Small intestine (tissue), 7 donors: ENCODE measurements at regions not wholly inside any gene's neighbourhood (a gene's known extent, or its start where the extent isn't known, plus 50 kb on each side); places are given as distances from the start of the nearest gene placed in this dataset.

Experiments used
- DNase-seq, 2 donors: peaks; one replicate each; pipeline versions ENCODE4 v3.0.0 to v3.0.0-alpha.2; 2013
- FAIRE-seq: peaks from 2 replicates; lab custom pipeline; 2012; peaks lifted over from hg19 to GRCh38; lab: Jason Lieb, UNC
- H3K27ac ChIP-seq, 3 donors: one replicate each; pipeline ENCODE4 v1.5.1; 2013; ENCODE audit warnings: low read length in 2 of 3, mild to moderate bottlenecking in 2 of 3, control low read depth in 1 of 3, inconsistent platforms in 1 of 3, low read depth in 1 of 3, moderate library complexity in 1 of 3
- H3K27me3 ChIP-seq, 3 donors: one replicate each; pipeline ENCODE4 v1.6.1; 2013; ENCODE audit warnings: low read length in 3 of 3, inconsistent platforms in 1 of 3; ENCODE audit not compliant: control insufficient read depth in 3 of 3, insufficient read depth in 3 of 3
- H3K36me3 ChIP-seq, 3 donors: one replicate each; pipeline ENCODE4 v1.6.1; 2013; ENCODE audit warnings: low read length in 3 of 3, inconsistent platforms in 1 of 3, low read depth in 1 of 3, mild to moderate bottlenecking in 1 of 3, moderate library complexity in 1 of 3; ENCODE audit not compliant: control insufficient read depth in 3 of 3, insufficient read depth in 2 of 3
- H3K4me1 ChIP-seq, 3 donors: one replicate each; pipeline ENCODE4 v1.6.1; 2013; ENCODE audit warnings: low read length in 2 of 3, inconsistent platforms in 1 of 3, low read depth in 1 of 3, mild to moderate bottlenecking in 1 of 3, moderate library complexity in 1 of 3; ENCODE audit not compliant: control insufficient read depth in 3 of 3, insufficient read depth in 2 of 3
- H3K4me3 ChIP-seq, 3 donors: one replicate each; pipeline ENCODE4 v1.5.1; 2013; ENCODE audit warnings: low read length in 3 of 3, control low read depth in 1 of 3, inconsistent platforms in 1 of 3, low read depth in 1 of 3, mild to moderate bottlenecking in 1 of 3, moderate library complexity in 1 of 3
- H3K9me3 ChIP-seq, 2 donors: one replicate each; pipeline ENCODE4 v1.6.1; 2013; ENCODE audit warnings: low read depth in 1 of 2, low read length in 1 of 2; ENCODE audit not compliant: control insufficient read depth in 2 of 2, insufficient read depth in 1 of 2
- WGBS, 3 donors: extraction: QIAGEN DNeasy Blood & Tissue Kit; methylation state at CpG; one replicate each; pipeline ENCODE4 v1.1.7; 2013; 5-methylcytosine and 5-hydroxymethylcytosine counted together
- donor health status: healthy with polysubstance abuse.
- donor health status: control.
- donor health status: control.
- donor health status: Bipolar disorder and iron deficiency.
- donor health status: healthy.

DNA sequence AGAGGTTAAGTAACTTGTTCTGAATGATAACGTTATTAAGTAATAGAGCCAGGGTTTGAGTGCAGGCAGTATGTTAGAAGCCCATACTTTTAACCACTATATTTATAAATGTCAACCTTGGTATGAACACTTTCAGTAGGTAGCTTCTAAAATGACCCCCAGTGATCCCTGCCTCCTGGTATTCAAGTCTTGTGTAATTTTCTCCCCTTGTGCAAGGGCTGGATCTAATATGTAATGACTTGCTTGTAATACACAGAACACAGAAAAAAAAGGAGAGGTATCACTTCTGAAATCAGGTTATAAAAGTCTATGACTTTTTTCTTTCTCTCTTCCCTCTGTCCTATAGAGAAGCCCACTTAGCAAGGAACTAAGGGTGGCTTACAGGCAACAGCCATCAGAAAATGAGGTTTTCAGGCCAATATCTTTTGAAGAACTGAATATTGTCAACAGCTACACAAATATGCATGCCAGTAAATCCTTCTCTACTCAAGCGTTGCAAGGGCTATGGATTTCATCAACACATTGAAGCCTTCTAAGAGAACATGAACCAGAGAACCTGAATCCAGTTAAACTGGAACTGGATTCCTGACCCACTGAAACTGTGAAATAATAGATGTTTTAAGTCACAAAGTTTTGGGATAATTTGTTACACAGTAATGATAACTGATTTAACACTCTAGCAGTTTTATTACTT, 712.3 kb downstream of the METTL15 start:
- H3K4me3 ChIP-seq, result no peak overlapping the region

DNA sequence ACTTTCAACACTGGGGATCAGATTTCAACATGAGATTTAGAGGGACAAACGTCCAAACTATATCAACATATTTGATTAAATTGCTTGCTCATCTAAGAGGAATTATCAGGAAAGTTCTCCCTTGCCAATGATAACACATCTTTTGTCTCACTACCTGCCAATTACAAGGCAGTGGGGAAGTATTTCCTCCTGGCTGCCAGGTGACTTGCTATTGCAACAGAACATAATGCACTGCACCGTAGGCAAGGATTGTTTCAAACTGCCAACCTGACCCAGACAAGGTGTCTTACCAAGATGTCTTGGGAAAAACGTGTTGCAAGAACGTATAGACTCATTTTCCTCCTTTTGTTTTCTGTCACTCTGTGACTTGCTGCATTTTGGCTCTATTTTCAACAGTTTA, 711.6 kb downstream of the METTL15 start:
- no peak overlapping the region for H3K4me3 ChIP-seq
- H3K27me3 ChIP-seq, result no peaks in the 10 kb centered on the region
- FAIRE-seq, result no peak
- H3K27ac ChIP-seq, result no peak overlapping the region
- H3K36me3 ChIP-seq, result no peaks in the 10 kb centered on the region
- 39 to 51% (median 47%) methylated on average over 4 of the region's 4 CpGs for WGBS, 3 donors
- H3K4me1 ChIP-seq, result no peaks in the 10 kb centered on the region
- no peak for DNase-seq
- no peaks in the 10 kb centered on the region for H3K9me3 ChIP-seq

More for the DNA sequence above, 712.3 kb downstream of the METTL15 start:
- 75 to 78% (median 76%) methylated on average over 2 of the region's 2 CpGs for WGBS, 3 donors
- Histone ChIP-seq H3K9me3 (no peaks in the 10 kb centered on the region), H3K4me1 (no peaks in the 10 kb centered on the region), H3K36me3 (no peaks in the 10 kb centered on the region), H3K27ac (no peak overlapping the region), H3K27me3 (no peaks in the 10 kb centered on the region)
- no peak for DNase-seq
- FAIRE-seq, result no peak

DNA sequence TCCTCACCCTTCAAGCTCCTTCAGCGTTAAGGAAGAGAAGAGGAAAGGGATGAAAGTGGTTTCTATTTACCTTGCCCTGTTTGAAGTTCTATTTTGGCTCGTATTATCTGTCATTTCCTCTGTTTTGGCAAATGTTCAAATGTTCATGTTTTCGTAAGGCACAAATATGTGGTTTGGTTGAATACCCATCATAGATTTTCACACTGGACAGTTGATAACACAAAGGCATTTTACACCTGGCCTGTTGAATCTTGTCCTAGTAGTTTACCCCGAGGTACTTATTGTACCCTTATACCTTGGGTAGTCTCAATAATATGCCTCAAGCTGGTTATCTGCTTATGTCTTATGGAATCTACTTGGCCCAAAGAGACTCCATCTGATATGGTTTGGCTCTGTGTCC, 706.9 kb downstream of the METTL15 start:
- Histone ChIP-seq H3K4me3 (no peak overlapping the region), H3K27me3 (no peaks in the 10 kb centered on the region), H3K27ac (no peak overlapping the region), H3K9me3 (no peaks in the 10 kb centered on the region), H3K4me1 (no peaks in the 10 kb centered on the region), H3K36me3 (no peaks in the 10 kb centered on the region)
- DNase-seq (no peak), FAIRE-seq (no peak)
- 62 to 72% (median 63%) methylated on average over 4 of the region's 4 CpGs for WGBS, 3 donors

GRCh38 chr11:28808771-28809170, 700.6 kb downstream of the METTL15 start:
- Histone ChIP-seq H3K9me3 (no peaks in the 10 kb centered on the region), H3K27me3 (no peaks in the 10 kb centered on the region), H3K4me3 (no peak overlapping the region), H3K4me1 (no peaks in the 10 kb centered on the region), H3K36me3 (no peaks in the 10 kb centered on the region), H3K27ac (no peak overlapping the region)
- DNase-seq (no peak), FAIRE-seq (no peak)

DNA sequence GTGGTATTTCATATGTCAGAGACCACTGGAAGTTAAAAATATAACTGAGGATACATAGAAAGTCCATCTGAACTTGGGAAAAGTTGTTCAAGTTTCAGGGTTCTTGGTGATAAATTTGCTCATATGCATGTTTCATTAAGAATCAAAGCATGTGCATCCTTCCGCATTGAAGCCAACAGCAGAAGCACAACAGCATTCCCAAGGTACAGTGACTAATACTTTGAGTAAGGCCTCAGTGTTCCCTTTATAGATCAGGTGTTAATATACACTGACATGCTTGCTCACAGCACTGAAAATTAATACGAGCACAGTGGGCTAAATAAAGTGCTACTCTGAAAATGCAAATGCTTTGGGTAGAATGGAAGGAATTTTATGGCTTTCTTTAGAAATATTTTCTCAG, 691.1 kb downstream of the METTL15 start:
- Histone ChIP-seq H3K4me3 (no peak overlapping the region), H3K27ac (no peak overlapping the region), H3K27me3 (no peaks in the 10 kb centered on the region), H3K9me3 (no peaks in the 10 kb centered on the region), H3K36me3 (no peaks in the 10 kb centered on the region), H3K4me1 (no peaks in the 10 kb centered on the region)
- WGBS, 3 donors, result 82 to 87% (median 83%) methylated on average over 2 of the region's 2 CpGs
- no peak for FAIRE-seq
- DNase-seq, result no peak

DNA sequence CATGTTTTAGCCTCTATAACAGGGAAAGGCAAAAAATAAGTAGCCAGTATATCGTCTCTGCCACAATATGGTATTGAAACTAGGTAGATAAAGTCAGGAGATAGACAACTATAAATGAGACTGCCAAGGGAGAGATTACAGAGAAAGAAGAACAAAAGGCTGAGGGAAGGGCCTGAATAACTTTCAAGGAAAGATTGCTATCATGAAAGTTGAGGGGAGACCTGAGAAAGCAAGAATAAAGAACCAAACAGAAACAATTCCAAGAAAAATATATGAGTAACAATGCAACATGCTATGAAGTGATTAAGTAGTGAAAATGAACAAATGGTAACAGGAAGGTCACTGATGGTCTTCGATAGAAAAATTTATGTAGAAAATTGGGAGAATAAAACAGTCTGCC, 690.1 kb downstream of the METTL15 start:
- Histone ChIP-seq H3K4me1 (no peaks in the 10 kb centered on the region), H3K9me3 (no peaks in the 10 kb centered on the region), H3K27ac (no peak overlapping the region), H3K36me3 (no peaks in the 10 kb centered on the region), H3K4me3 (no peak overlapping the region), H3K27me3 (no peaks in the 10 kb centered on the region)
- whole genome bisulfite sequencing, 3 donors, result 59 to 65% (median 63%) methylated on average over 2 of the region's 2 CpGs
- FAIRE-seq, result no peak
- DNase-seq, result no peak

- Histone ChIP-seq H3K9me3 (no peaks in the 10 kb centered on the region), H3K4me1 (no peaks in the 10 kb centered on the region), H3K4me3 (no peak overlapping the region), H3K36me3 (no peaks in the 10 kb centered on the region), H3K27ac (no peak overlapping the region), H3K27me3 (no peaks in the 10 kb centered on the region)
- FAIRE-seq, result no peak
- no peak for DNase-seq
- WGBS, 3 donors, result 53 to 73% (median 68%) methylated on average over 3 of the region's 3 CpGs
Observed at GRCh38 chr11:28797536-28797935, 689.3 kb downstream of the METTL15 start.

GRCh38 chr11:28794405-28794804, 686.2 kb downstream of the METTL15 start:
- H3K4me1 ChIP-seq, result no peaks in the 10 kb centered on the region
- H3K27ac ChIP-seq, result no peak overlapping the region
- no peak overlapping the region for H3K4me3 ChIP-seq
- H3K9me3 ChIP-seq, result no peaks in the 10 kb centered on the region
- DNase-seq (no peak), FAIRE-seq (no peak)
- no peaks in the 10 kb centered on the region for H3K27me3 ChIP-seq
- no peaks in the 10 kb centered on the region for H3K36me3 ChIP-seq

DNA sequence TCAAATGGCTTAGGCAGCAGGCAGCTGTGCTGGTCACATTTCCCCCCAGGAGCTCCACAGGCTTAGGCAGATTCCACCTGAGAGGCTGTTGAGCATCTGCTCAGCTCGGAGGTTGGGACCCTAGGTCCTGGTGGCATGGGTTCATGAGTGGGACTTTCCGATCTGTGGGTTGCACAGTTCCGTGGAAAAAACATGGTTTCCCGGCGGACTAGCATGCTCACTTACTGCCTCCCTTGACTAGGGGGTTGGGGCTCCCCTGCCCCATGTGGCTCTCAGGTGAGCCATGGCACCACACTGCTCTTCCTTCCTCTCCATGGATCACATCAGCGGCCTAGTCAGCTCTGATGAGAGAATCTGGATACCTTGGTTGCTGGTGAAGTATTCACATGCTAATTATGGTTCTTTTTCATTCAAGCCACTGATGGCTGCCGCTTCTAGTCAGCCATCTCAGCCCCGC, 685.1 kb downstream of the METTL15 start:
- no peaks in the 10 kb centered on the region for H3K36me3 ChIP-seq
- WGBS, 3 donors, result 83 to 89% (median 88%) methylated on average over 8 of the region's 8 CpGs
- no peaks in the 10 kb centered on the region for H3K9me3 ChIP-seq
- no peaks in the 10 kb centered on the region for H3K4me1 ChIP-seq
- H3K27ac ChIP-seq, result no peak overlapping the region
- DNase-seq (no peak), FAIRE-seq (no peak)
- H3K4me3 ChIP-seq, result no peak overlapping the region
- no peaks in the 10 kb centered on the region for H3K27me3 ChIP-seq
